ENCODE measurements at regions not wholly inside any gene's neighbourhood (a gene's known extent, or its start where the extent isn't known, plus 50 kb on each side); places are given as distances from the start of the nearest gene placed in this dataset.

- Histone ChIP-seq H3K27me3 (ENCODE audit: control insufficient read depth in 4 of 4, insufficient read depth in 4 of 4, low read length in 3 of 4) (peaks cover 0 to 10% (median 1%) of the 10 kb centered on the region in 4 donors), H3K4me1 (ENCODE audit: control insufficient read depth in 4 of 4, insufficient read depth in 4 of 4, low read length in 3 of 4) (peaks cover 0 to 5% (median 2%) of the 10 kb centered on the region in 4 donors), H3K9me3 (ENCODE audit: control insufficient read depth in 4 of 4, low read length in 3 of 4) (peaks cover 0 to 1% (median 0%) of the 10 kb centered on the region in 4 donors), H3K27ac (ENCODE audit: low read depth in 1 of 2, low read length in 2 of 2) (no peak overlapping the region), H3K36me3 (ENCODE audit: control insufficient read depth in 4 of 4, insufficient read depth in 3 of 4, low read depth in 1 of 4, low read length in 3 of 4) (no peaks in the 10 kb centered on the region), H3K9ac (ENCODE audit: low read depth in 1 of 2, low read length in 2 of 2) (no peak overlapping the region), H3K4me3 (ENCODE audit: low read depth in 1 of 3, low read length in 3 of 3) (no peak overlapping the region)
- DNase-seq (ENCODE audit: low spot score): no peak
- TF ChIP-seq GABPA (IDR thresholded peaks at IDR 0.05 in 1 of 2, conservative IDR thresholded peaks at IDR 0.05 in 1 of 2): no peak
- no peak for TF ChIP-seq JUND (IDR thresholded peaks at IDR 0.05)
- TF ChIP-seq YY1 (IDR thresholded peaks at IDR 0.05): no peak
- no peak for TF ChIP-seq REST (IDR thresholded peaks at IDR 0.05)
- 86% methylated on average over 4 of the region's 4 CpGs for WGBS
Measured at GRCh38 chr11:43548916-43549315, 131.6 kb upstream of the HSD17B12 start.

- peaks cover 0 to 5% (median 2%) of the 10 kb centered on the region in 4 donors for H3K4me1 ChIP-seq (ENCODE audit: control insufficient read depth in 4 of 4, insufficient read depth in 4 of 4, low read length in 3 of 4)
- no peak for DNase-seq (ENCODE audit: low spot score)
- no peak overlapping the region for H3K27ac ChIP-seq (ENCODE audit: low read depth in 1 of 2, low read length in 2 of 2)
- 72% methylated on average over 6 of the region's 6 CpGs for WGBS
- H3K36me3 ChIP-seq (ENCODE audit: control insufficient read depth in 4 of 4, insufficient read depth in 3 of 4, low read depth in 1 of 4, low read length in 3 of 4): no peaks in the 10 kb centered on the region
- H3K4me3 ChIP-seq (ENCODE audit: low read depth in 1 of 3, low read length in 3 of 3): no peak overlapping the region
- H3K9me3 ChIP-seq (ENCODE audit: control insufficient read depth in 4 of 4, low read length in 3 of 4): peaks cover 0 to 1% (median 0%) of the 10 kb centered on the region in 4 donors
- no peak overlapping the region for H3K9ac ChIP-seq (ENCODE audit: low read depth in 1 of 2, low read length in 2 of 2)
- peaks cover 0 to 10% (median 2%) of the 10 kb centered on the region in 4 donors for H3K27me3 ChIP-seq (ENCODE audit: control insufficient read depth in 4 of 4, insufficient read depth in 4 of 4, low read length in 3 of 4)
- TF ChIP-seq FOXA2 (IDR thresholded peaks at IDR 0.05) (no peak), NR2F2 (IDR thresholded peaks at IDR 0.05) (no peak), REST (IDR thresholded peaks at IDR 0.05) (no peak), YY1 (IDR thresholded peaks at IDR 0.05) (no peak), HNF4G (IDR thresholded peaks at IDR 0.05) (no peak), HNF4A (conservative IDR thresholded peaks at IDR 0.05) (no peak), MAX (IDR thresholded peaks at IDR 0.05) (no peak), FOXA1 (IDR thresholded peaks at IDR 0.05) (no peak), TAF1 (conservative IDR thresholded peaks at IDR 0.05) (no peak), RXRA (IDR thresholded peaks at IDR 0.05) (no peak), RAD21 (IDR thresholded peaks at IDR 0.05) (no peak), CTCF (IDR thresholded peaks at IDR 0.05; ENCODE audit: low read depth, low read length, missing input control) (no peak), EGR1 (IDR thresholded peaks at IDR 0.05; ENCODE audit: low read depth in 2 of 2) (no peak), ATF3 (IDR thresholded peaks at IDR 0.05) (no peak), ZBTB33 (IDR thresholded peaks at IDR 0.05) (no peak), JUND (IDR thresholded peaks at IDR 0.05) (no peak), GABPA (IDR thresholded peaks at IDR 0.05 in 1 of 2, conservative IDR thresholded peaks at IDR 0.05 in 1 of 2) (no peak)
Measured at GRCh38 chr11:43549624-43550023, 130.9 kb upstream of the HSD17B12 start.

Data from liver (tissue), 8 donors.